ENCODE measurements at regions not wholly inside any gene's neighbourhood (a gene's known extent, or its start where the extent isn't known, plus 50 kb on each side); places are given as distances from the start of the nearest gene placed in this dataset.
A peak's percentile ranks its signal among the peaks of the same experiment; 100 is the strongest.
"Not testable (repeated sequence)": the region's sequence is repeated elsewhere in the genome, so short reads cannot be mapped to it uniquely, and the experiment has no call there.

DNA sequence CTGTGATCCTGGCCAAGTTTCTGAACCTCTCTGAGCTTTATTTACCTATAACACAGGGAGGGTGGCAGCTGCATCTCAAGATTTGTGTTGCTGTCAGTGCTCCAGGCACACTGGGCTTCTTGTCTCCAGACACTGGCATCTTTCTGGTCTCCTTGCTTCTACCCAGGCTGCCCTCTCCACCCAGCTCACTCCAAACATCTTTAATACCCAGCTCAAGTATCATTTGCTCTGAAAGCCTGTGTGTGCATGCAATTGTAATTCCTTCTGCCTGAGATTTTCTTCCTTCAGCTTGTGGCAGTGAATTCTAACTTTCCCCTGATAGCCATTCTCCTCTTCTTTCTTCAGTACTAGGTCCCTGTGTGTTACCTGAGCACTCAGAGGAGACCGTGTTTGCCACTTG is 50.7 kb upstream of the USP7 start:
- no peak for DNase-seq (ENCODE audit: low read depth)
- Histone ChIP-seq H3K9me3 (ENCODE audit: control insufficient read depth, low read length) (peaks cover 7% of the 10 kb centered on the region), H3K36me3 (ENCODE audit: control insufficient read depth, insufficient read depth, low read length, severe bottlenecking) (no peaks in the 10 kb centered on the region), H3K27me3 (replicated peaks; ENCODE audit: control insufficient read depth, insufficient read depth, low read length) (peaks cover 7% of the 10 kb centered on the region), H3K4me1 (ENCODE audit: control insufficient read depth, insufficient read depth, low read length) (peaks cover 3% of the 10 kb centered on the region), H3K9ac (ENCODE audit: low read length) (no peak overlapping the region), H3K4me3 (ENCODE audit: low read length) (no peak overlapping the region)

DNA sequence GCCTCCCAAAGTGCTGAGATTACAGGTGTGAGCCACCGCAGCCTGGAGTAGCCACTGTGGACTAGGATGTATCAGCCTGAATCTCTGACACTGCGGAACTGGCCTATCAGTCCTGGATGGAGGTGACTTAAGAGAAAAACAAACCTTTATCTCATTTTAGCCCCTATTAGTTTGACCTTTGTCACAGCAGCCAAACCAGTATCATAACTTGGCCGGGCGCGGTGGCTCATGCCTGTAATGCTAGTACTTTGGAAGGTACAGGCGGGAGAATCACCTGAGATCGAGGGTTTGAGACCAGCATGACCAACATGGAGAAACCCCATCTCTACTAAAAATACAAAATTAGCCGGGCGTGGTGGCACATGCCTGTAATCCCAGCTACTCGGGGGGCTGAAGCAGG is 51.8 kb upstream of the USP7 start:
- H3K9ac ChIP-seq (ENCODE audit: low read length): no peak overlapping the region
- H3K27me3 ChIP-seq (replicated peaks; ENCODE audit: control insufficient read depth, insufficient read depth, low read length): peaks cover 7% of the 10 kb centered on the region
- no peaks in the 10 kb centered on the region for H3K36me3 ChIP-seq (ENCODE audit: control insufficient read depth, insufficient read depth, low read length, severe bottlenecking)
- H3K4me3 ChIP-seq (ENCODE audit: low read length): no peak overlapping the region
- peaks cover 7% of the 10 kb centered on the region for H3K9me3 ChIP-seq (ENCODE audit: control insufficient read depth, low read length)
- no peak for DNase-seq (ENCODE audit: low read depth)
- peaks cover 3% of the 10 kb centered on the region for H3K4me1 ChIP-seq (ENCODE audit: control insufficient read depth, insufficient read depth, low read length)

DNA sequence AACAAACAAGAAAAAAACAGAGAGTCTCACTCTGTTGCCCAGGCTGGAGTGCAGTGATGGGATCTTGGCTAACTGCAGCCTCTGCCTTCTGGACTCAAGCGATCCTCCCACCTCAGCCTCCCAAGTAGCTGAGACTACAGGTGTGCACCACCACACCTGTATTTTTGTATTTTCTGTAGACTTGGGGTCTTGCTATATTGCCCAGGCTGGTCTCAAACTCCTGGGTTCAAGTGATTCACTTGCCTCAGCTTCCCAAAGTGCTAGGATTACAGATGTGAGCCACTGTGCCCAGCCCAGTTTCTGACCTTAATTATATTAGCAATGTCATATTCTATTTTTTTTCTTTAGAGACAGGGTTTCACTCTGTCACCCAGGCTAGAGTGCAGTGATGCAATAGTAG is 52.3 kb upstream of the USP7 start:
- H3K9me3 ChIP-seq (ENCODE audit: control insufficient read depth, low read length); H3K4me1 ChIP-seq (ENCODE audit: control insufficient read depth, insufficient read depth, low read length); DNase-seq (ENCODE audit: low read depth); H3K9ac ChIP-seq (ENCODE audit: low read length); H3K27me3 ChIP-seq (replicated peaks; ENCODE audit: control insufficient read depth, insufficient read depth, low read length); H3K4me3 ChIP-seq (ENCODE audit: low read length); H3K36me3 ChIP-seq (ENCODE audit: control insufficient read depth, insufficient read depth, low read length, severe bottlenecking): not testable (repeated sequence)

DNA sequence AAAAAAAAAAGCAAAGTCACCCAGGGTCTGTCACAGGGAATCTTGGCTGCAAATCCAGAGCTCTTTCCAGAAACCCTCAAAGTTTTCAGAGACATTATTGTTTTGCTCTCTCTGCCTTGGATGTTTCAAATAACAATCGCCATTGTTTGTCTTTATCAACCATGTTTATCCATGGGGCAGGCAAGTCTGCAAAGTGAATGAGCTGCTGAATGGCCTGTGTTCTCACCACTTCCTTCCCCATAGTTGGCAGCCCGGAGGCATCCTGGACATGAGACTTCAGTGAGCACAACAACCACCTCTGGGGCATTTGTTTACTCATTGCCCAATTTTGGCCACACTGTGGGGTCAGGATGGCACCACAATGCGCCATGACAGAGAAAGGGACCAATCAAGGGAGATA is 53.1 kb upstream of the USP7 start:
- Histone ChIP-seq H3K36me3 (ENCODE audit: control insufficient read depth, insufficient read depth, low read length, severe bottlenecking) (no peaks in the 10 kb centered on the region), H3K27me3 (replicated peaks; ENCODE audit: control insufficient read depth, insufficient read depth, low read length) (peaks cover 7% of the 10 kb centered on the region)
- no peak for DNase-seq (ENCODE audit: low read depth)

DNA sequence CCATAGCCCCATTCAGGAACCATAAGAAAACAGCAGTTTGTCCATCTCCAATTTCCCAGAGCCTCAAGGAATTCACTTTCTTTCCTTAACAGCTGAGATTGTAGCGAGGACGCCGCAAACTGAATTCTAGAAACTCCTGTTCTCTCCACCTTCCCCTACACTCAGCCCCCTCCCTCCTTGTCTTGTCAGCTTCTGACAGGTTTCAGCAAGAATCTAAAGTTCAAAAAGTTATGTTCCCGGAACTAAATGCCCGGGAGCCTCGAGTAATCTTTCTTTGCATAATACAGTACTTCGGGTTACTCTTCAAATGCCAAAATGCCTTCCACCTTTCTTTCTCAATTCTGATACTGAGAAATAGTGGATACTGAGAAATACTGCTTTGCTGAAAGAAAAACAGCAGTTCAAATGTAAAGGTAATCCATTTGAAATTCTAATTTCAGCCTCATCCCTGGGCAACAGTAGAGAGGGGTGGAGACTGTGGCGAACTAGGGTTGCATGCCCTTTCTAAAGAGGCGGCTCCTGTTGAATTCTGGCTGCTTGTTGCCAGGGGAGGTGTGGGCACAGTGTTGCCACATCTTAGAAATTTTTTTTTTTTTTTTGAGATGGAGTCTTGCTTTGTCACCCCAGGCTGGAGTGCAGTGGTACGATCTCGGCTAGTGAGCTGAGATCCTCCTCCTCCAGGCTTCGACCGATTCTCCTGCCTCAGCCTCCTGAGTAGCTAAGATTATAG is 63.5 kb upstream of the USP7 start:
- DNase-seq (ENCODE audit: low read depth): no peak
- no peaks in the 10 kb centered on the region for H3K36me3 ChIP-seq (ENCODE audit: control insufficient read depth, insufficient read depth, low read length, severe bottlenecking)
- H3K9ac ChIP-seq (ENCODE audit: low read length): no peak overlapping the region
- no peaks in the 10 kb centered on the region for H3K27me3 ChIP-seq (replicated peaks; ENCODE audit: control insufficient read depth, insufficient read depth, low read length)
- no peaks in the 10 kb centered on the region for H3K4me1 ChIP-seq (ENCODE audit: control insufficient read depth, insufficient read depth, low read length)
- H3K4me3 ChIP-seq (ENCODE audit: low read length): no peak overlapping the region
- H3K9me3 ChIP-seq (ENCODE audit: control insufficient read depth, low read length): no peaks in the 10 kb centered on the region

More for the DNA sequence above, 53.1 kb upstream of the USP7 start:
- Histone ChIP-seq H3K4me1 (ENCODE audit: control insufficient read depth, insufficient read depth, low read length) (peaks cover 3% of the 10 kb centered on the region), H3K4me3 (ENCODE audit: low read length) (no peak overlapping the region), H3K9me3 (ENCODE audit: control insufficient read depth, low read length) (peaks cover 7% of the 10 kb centered on the region), H3K9ac (ENCODE audit: low read length) (no peak overlapping the region)

DNA sequence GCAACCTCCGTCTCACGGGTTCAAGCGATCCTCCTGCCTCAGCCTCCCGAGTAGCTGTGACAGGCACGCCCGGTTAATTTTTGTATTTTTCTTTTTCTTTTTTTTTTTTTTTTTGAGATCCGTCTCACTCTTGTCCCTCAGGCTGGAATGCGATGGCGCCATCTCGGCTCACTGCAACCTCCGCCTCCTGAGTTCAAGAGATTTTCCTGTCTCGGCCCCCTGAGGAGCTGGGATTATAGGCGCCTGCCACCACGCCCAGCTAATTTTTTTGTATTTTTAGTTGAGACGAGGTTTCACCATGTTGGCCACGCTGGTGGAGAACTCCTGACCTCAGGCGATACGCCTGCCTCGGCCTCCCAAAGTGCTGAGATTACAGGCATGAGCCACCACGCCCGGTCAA is 63.0 kb upstream of the HAPSTR1 start:
- not testable (repeated sequence) for H3K36me3 ChIP-seq (ENCODE audit: control insufficient read depth, insufficient read depth, low read length, severe bottlenecking); H3K9me3 ChIP-seq (ENCODE audit: control insufficient read depth, low read length); H3K4me3 ChIP-seq (ENCODE audit: low read length); H3K4me1 ChIP-seq (ENCODE audit: control insufficient read depth, insufficient read depth, low read length); H3K9ac ChIP-seq (ENCODE audit: low read length); H3K27me3 ChIP-seq (replicated peaks; ENCODE audit: control insufficient read depth, insufficient read depth, low read length); DNase-seq (ENCODE audit: low read depth)

DNA sequence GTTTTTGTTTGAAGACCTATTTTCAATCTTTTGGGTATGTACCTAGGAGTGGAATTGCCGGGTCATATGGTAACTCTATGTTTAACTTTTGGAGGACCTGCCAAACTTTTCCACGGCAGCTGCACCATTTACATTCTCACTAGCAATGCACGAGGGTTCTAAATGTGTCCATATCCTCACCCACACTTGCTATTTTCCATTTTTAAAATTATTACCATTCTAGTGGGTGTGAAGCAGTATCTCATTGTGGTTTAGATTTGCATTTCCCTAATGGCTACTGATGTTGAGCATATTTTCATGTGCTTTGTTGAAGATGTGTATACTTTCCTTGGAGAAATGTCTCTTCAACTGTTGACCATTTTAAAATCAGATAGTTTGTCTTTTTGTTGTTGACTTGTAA is 60.3 kb upstream of the HAPSTR1 start:
- Histone ChIP-seq H3K9ac (ENCODE audit: low read length) (no peak overlapping the region), H3K9me3 (ENCODE audit: control insufficient read depth, low read length) (no peaks in the 10 kb centered on the region), H3K4me1 (ENCODE audit: control insufficient read depth, insufficient read depth, low read length) (no peaks in the 10 kb centered on the region), H3K27me3 (replicated peaks; ENCODE audit: control insufficient read depth, insufficient read depth, low read length) (no peaks in the 10 kb centered on the region), H3K36me3 (ENCODE audit: control insufficient read depth, insufficient read depth, low read length, severe bottlenecking) (no peaks in the 10 kb centered on the region), H3K4me3 (ENCODE audit: low read length) (no peak overlapping the region)
- no peak for DNase-seq (ENCODE audit: low read depth)

DNA sequence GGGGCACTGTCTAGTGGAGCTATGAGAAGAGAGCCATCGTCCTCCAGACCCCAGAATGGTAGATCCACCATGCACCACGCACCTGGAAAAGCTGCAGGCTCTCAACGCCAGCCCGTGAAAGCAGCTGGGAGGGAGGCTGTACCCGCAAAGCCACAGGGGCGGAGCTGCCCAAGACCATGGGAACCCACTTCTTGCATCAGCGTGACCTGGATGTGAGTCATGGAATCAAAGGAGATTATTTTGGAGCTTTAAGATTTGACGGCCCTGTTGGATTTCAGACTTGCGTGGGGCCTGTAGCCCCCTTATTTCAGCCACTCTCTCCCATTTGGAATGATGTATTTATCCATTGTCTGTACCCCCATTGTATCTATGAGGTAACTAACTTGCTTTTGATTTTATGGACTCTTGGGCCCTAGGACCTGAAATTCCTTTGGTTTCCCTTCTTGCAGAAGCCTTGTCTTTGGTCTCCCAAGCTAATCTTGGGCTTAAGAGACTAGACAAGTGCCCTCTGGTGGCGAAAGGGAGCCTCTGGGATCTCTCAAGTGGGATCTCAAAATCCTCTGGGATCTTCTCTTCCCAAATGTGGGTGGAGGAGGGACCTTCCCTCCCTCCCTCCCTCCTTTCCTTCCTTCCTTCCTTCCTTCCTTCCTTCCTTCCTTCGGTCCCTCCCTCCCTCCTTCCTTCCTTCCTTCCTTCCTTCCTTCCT is 58.2 kb upstream of the HAPSTR1 start:
- peak; percentile 81 for DNase-seq (ENCODE audit: low read depth)
- Histone ChIP-seq H3K4me1 (ENCODE audit: control insufficient read depth, insufficient read depth, low read length) (no peaks in the 10 kb centered on the region), H3K36me3 (ENCODE audit: control insufficient read depth, insufficient read depth, low read length, severe bottlenecking) (no peaks in the 10 kb centered on the region), H3K9me3 (ENCODE audit: control insufficient read depth, low read length) (no peaks in the 10 kb centered on the region), H3K27me3 (replicated peaks; ENCODE audit: control insufficient read depth, insufficient read depth, low read length) (no peaks in the 10 kb centered on the region), H3K9ac (ENCODE audit: low read length) (no peak overlapping the region), H3K4me3 (ENCODE audit: low read length) (no peak overlapping the region)

DNA sequence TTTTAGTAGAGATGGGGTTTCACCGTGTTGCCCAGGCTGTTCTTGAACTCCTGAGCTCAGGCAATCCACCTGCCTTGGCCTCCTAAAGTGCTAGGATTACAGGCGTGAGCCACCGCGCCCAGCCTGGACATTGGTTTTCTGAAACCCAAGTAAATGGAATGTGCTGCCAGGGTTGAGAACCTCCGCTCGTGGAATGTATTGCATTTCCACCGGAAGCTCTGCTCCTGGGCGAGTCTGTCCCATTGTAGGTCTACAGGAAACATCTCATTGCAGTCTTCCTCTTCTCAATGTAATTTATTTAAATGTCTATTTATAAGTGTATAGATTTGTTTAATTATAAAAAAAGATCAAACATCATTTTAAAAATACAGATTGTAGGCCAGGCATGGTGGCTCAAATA is 57.4 kb upstream of the HAPSTR1 start:
- Histone ChIP-seq H3K4me3 (ENCODE audit: low read length) (no peak overlapping the region), H3K27me3 (replicated peaks; ENCODE audit: control insufficient read depth, insufficient read depth, low read length) (no peaks in the 10 kb centered on the region), H3K4me1 (ENCODE audit: control insufficient read depth, insufficient read depth, low read length) (no peaks in the 10 kb centered on the region), H3K9ac (ENCODE audit: low read length) (no peak overlapping the region), H3K36me3 (ENCODE audit: control insufficient read depth, insufficient read depth, low read length, severe bottlenecking) (no peaks in the 10 kb centered on the region), H3K9me3 (ENCODE audit: control insufficient read depth, low read length) (no peaks in the 10 kb centered on the region)
- no peak for DNase-seq (ENCODE audit: low read depth)

DNA sequence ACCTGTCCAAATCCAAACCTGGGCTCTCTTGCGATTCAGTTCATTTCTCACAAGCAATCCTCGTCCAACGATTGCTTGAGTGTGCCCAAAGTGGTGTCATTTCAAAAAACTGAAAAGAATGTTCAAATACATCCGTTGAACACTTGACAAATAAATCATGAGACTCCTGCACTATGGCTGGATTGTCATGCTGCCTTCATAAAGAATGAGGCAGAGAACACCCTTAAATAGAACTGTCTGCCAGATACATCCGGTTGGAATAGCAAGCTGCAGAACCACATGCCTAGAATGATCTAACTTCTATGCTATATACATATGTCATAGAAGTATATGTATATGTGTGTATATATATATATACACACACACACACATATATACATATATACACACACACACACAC is 55.4 kb upstream of the HAPSTR1 start:
- no peak for DNase-seq (ENCODE audit: low read depth)
- Histone ChIP-seq H3K4me1 (ENCODE audit: control insufficient read depth, insufficient read depth, low read length) (no peaks in the 10 kb centered on the region), H3K4me3 (ENCODE audit: low read length) (no peak overlapping the region), H3K9ac (ENCODE audit: low read length) (no peak overlapping the region), H3K36me3 (ENCODE audit: control insufficient read depth, insufficient read depth, low read length, severe bottlenecking) (no peaks in the 10 kb centered on the region), H3K9me3 (ENCODE audit: control insufficient read depth, low read length) (no peaks in the 10 kb centered on the region), H3K27me3 (replicated peaks; ENCODE audit: control insufficient read depth, insufficient read depth, low read length) (no peaks in the 10 kb centered on the region)

DNA sequence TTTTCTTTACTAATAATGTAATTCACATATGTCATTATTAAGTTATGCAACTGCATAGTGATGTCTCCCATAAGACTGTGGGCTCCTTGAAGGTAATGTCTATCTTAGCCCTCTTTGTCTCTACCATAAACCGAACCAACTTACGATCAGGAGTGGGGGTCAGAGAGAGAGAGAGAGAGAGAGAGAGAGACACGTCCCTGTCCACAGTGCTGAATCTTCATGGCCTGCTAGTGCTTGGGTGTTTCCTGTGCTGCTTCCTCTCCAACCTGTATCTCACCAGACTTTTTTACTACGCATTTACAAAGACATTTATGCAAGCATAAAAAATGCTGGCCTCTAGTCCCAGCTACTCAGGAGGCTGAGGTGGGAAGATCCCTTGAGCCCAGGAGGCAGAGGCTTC is 52.2 kb upstream of the HAPSTR1 start:
- Histone ChIP-seq H3K9me3 (ENCODE audit: control insufficient read depth, low read length) (peaks cover 3% of the 10 kb centered on the region), H3K36me3 (ENCODE audit: control insufficient read depth, insufficient read depth, low read length, severe bottlenecking) (no peaks in the 10 kb centered on the region), H3K4me3 (ENCODE audit: low read length) (no peak overlapping the region), H3K9ac (ENCODE audit: low read length) (no peak overlapping the region), H3K27me3 (replicated peaks; ENCODE audit: control insufficient read depth, insufficient read depth, low read length) (no peaks in the 10 kb centered on the region), H3K4me1 (ENCODE audit: control insufficient read depth, insufficient read depth, low read length) (peaks cover 10% of the 10 kb centered on the region)
- DNase-seq (ENCODE audit: low read depth): peak; percentile 23
